H1 (cell line): ENCODE measurements at regions not wholly inside any gene's neighbourhood (a gene's known extent, or its start where the extent isn't known, plus 50 kb on each side); places are given as distances from the start of the nearest gene placed in this dataset.

Source experiments
- ASH2L ChIP-seq: fragments of 200-600, 300-600 bp; sonication (generic); IDR thresholded peaks from one replicate; pipeline ENCODE4 v1.7.1; 2017; ENCODE audit warnings: low read length
- ATF2 ChIP-seq: IDR thresholded peaks from 2 replicates; pipeline ENCODE4 v1.6.1; 2012; ENCODE audit warnings: low read length, inconsistent platforms
- ATF3 ChIP-seq: IDR thresholded peaks from 2 replicates; pipeline ENCODE4 v1.6.1; 2011; ENCODE audit warnings: low read depth, mild to moderate bottlenecking, low read length; ENCODE audit not compliant: insufficient read depth
- CHD1 ChIP-seq: IDR thresholded peaks from 2 replicates; pipeline ENCODE4 v1.6.1; 2012; ENCODE audit warnings: low read depth, low read length, improper control_type of control experiment
- EGR1 ChIP-seq: IDR thresholded peaks from 2 replicates; pipeline ENCODE4 v1.6.1; 2011; ENCODE audit warnings: low read depth, low read length, borderline replicate concordance
- EZH2 ChIP-seq: fragments of 200-600 bp; sonication (generic); IDR thresholded peaks from 2 replicates; pipeline ENCODE4 v1.7.1; 2012; ENCODE audit warnings: low read depth, mild to moderate bottlenecking, moderate library complexity, low read length, inconsistent platforms; ENCODE audit not compliant: severe bottlenecking
- SRF ChIP-seq: IDR thresholded peaks from 2 replicates; pipeline ENCODE4 v1.6.1; 2011; ENCODE audit warnings: mild to moderate bottlenecking, low read depth, low read length, moderate library complexity
- TAF1 ChIP-seq: IDR thresholded peaks from 2 replicates; pipeline ENCODE4 v1.6.1; 2011; ENCODE audit warnings: mild to moderate bottlenecking, low read depth, low read length

GRCh38 chr2:217481577-217481976, 521.2 kb downstream of the TNS1 start (continued):
- TF ChIP-seq ATF3 (no peak), TAF1 (no peak), EGR1 (no peak), EZH2 (no peak), ATF2 (no peak), ASH2L (no peak), SRF (no peak), CHD1 (no peak)
